OCI-LY3 (cell line): ENCODE measurements at regions not wholly inside any gene's neighbourhood (a gene's known extent, or its start where the extent isn't known, plus 50 kb on each side); places are given as distances from the start of the nearest gene placed in this dataset.

ENCODE experiments used
- H2AFZ ChIP-seq: fragments of 200-600, 300-600 bp; shearing (Covaris generic); 2 replicates; pipeline ENCODE4 v1.6.0; 2014; ENCODE audit warnings: antibody characterized with exemption, low read depth, low read length
- H3K27ac ChIP-seq: fragments of 200-600, 300-600 bp; sonication (generic); 2 replicates; pipeline ENCODE4 v1.5.1; 2014; ENCODE audit warnings: mild to moderate bottlenecking, low read length, moderate library complexity, mixed read lengths
- H3K27me3 ChIP-seq: fragments of 200-600, 300-600 bp; sonication (generic); 2 replicates; pipeline ENCODE4 v1.6.1; 2014; ENCODE audit warnings: low read depth, low read length, mixed read lengths
- H3K36me3 ChIP-seq: fragments of 200-600, 300-600 bp; sonication (generic); replicated peaks from 2 replicates; pipeline ENCODE3; 2014; ENCODE audit warnings: low read depth, low read length, mixed read lengths
- H3K4me1 ChIP-seq: fragments of 300-600, 200-600 bp; sonication (generic); 2 replicates; pipeline ENCODE4 v1.6.1; 2014; ENCODE audit warnings: low read length, mixed read lengths
- H3K4me2 ChIP-seq: fragments of 200-600, 300-600 bp; sonication (generic); 2 replicates; pipeline ENCODE4 v1.6.1; 2014; ENCODE audit warnings: low read length, mixed read lengths
- H3K4me3 ChIP-seq: fragments of 300-600, 200-600 bp; sonication (generic); 2 replicates; pipeline ENCODE4 v1.5.1; 2014; ENCODE audit warnings: antibody characterized with exemption, mild to moderate bottlenecking, low read length, moderate library complexity
- H3K79me2 ChIP-seq: fragments of 300-600, 200-600 bp; shearing (Covaris generic); 2 replicates; pipeline ENCODE4 v1.6.1; 2014; ENCODE audit warnings: mild to moderate bottlenecking, low read length, mixed read lengths
- H3K9ac ChIP-seq: fragments of 300-600, 200-600 bp; shearing (Covaris generic); 2 replicates; pipeline ENCODE4 v1.6.0; 2014; ENCODE audit warnings: mild to moderate bottlenecking, low read length, moderate library complexity
- H3K9me3 ChIP-seq: fragments of 200-600, 300-600 bp; shearing (Covaris generic); 2 replicates; pipeline ENCODE4 v1.6.1; 2014; ENCODE audit warnings: low read length, mixed read lengths; ENCODE audit not compliant: insufficient read depth
- H4K20me1 ChIP-seq: fragments of 200-600, 300-600 bp; sonication (generic); 2 replicates; pipeline ENCODE4 v1.6.1; 2016; ENCODE audit warnings: low read length, mixed read lengths; ENCODE audit not compliant: insufficient read depth
- CTCF ChIP-seq: fragments of 200-600, 300-600 bp; sonication (generic); IDR thresholded peaks from 2 replicates; pipeline ENCODE4 v1.5.1; 2014; ENCODE audit warnings: antibody characterized with exemption, low read length, low read depth
- EZH2phosphoT487 ChIP-seq: fragments of 200-600 bp; shearing (Covaris generic); IDR thresholded peaks from 2 replicates; pipeline ENCODE4 v1.6.1; 2018; ENCODE audit warnings: antibody characterized with exemption, mixed run types, low read depth

DNA sequence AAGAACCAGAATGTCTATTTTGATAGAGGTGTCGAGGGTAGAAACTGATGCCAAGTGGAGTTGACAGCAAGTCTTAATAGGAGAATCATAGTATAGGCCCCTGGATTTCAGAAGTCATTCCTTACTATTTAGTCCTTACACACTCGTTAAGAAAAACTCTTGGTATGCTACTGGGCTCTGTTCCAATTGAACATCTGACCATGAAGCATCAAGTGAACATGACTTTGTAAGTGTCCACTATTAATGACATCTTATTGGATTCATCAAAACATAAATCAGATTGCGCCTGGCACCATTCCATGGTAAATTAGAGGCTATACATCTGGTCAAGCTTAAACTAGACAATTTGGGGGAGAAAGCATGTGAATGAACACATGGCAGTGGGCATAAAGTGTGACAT, 1056.5 kb upstream of the EDIL3 start:
- no peak overlapping the region for H2AFZ ChIP-seq
- H3K27ac ChIP-seq, result no peak overlapping the region
- H3K36me3 ChIP-seq, result no peaks in the 10 kb centered on the region
- H3K27me3 ChIP-seq, result no peaks in the 10 kb centered on the region
- no peak for TF ChIP-seq CTCF
- no peak for TF ChIP-seq EZH2phosphoT487
- H4K20me1 ChIP-seq, result no peaks in the 10 kb centered on the region
- H3K4me3 ChIP-seq, result no peak overlapping the region
- no peak overlapping the region for H3K9ac ChIP-seq
- H3K4me1 ChIP-seq, result no peaks in the 10 kb centered on the region
- H3K79me2 ChIP-seq, result no peaks in the 10 kb centered on the region
- no peaks in the 10 kb centered on the region for H3K9me3 ChIP-seq
- no peak overlapping the region for H3K4me2 ChIP-seq

DNA sequence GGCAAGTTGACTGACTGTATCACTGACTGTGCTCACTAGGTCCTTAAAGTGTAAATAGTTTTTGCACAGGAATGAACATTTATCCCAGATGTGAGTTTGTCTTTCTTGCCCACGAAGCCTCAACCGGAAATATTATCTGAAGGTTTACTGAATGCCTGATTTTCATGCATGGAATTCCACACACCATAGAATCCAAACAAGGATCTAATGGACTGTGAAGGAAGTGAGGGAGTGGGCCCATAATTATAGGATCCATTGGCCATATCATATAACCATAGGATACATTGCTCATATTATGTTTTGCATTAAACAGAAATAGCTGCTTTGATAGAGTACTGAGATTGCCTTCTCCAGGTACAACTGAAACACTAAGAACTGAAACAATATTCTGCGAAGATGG, 1057.2 kb upstream of the EDIL3 start:
- no peaks in the 10 kb centered on the region for H3K27me3 ChIP-seq
- H3K4me1 ChIP-seq, result no peaks in the 10 kb centered on the region
- no peaks in the 10 kb centered on the region for H3K9me3 ChIP-seq
- H3K4me2 ChIP-seq, result no peak overlapping the region
- no peak overlapping the region for H3K27ac ChIP-seq
- H2AFZ ChIP-seq, result no peak overlapping the region
- H3K36me3 ChIP-seq, result no peaks in the 10 kb centered on the region
- no peaks in the 10 kb centered on the region for H3K79me2 ChIP-seq
- H3K4me3 ChIP-seq, result no peak overlapping the region
- no peaks in the 10 kb centered on the region for H4K20me1 ChIP-seq
- no peak overlapping the region for H3K9ac ChIP-seq
- TF ChIP-seq CTCF (no peak), EZH2phosphoT487 (no peak)

DNA sequence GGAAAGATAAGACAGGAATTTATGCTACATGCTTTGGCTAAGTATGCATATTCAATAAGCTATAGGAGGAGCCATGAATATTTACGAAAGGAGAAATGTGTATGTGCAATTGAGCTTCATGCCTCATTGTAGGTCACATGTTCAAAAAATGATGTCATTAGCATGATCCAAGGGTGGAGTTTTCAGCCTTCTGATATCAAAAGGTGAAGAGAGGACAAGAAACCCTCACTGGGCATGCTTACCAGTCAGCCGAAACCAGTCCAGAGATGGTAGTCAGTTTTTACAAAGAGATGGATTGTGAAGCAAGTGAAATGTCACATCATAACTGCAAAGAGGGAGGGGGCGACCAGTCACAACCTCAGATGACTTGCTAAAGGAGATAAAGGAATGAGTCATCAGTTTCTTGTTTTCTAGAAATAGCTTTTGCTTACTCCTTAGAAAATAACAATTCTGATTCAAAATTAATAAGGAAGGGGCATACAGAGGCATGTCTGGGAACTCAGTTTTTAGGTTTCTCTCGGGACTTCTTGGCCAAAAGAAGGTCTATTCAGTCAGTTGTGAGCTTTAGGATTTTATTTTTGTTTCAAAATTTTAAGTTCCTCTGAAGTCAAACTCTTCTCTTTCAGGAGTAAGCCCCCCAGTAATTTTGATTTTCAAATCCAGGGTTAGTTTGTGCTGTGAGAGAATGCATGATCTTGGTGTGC, 1067.8 kb upstream of the EDIL3 start:
- H3K9ac ChIP-seq, result no peak overlapping the region
- no peak overlapping the region for H3K4me3 ChIP-seq
- no peak overlapping the region for H3K27ac ChIP-seq
- no peaks in the 10 kb centered on the region for H3K36me3 ChIP-seq
- no peaks in the 10 kb centered on the region for H3K4me1 ChIP-seq
- no peak overlapping the region for H2AFZ ChIP-seq
- TF ChIP-seq CTCF, result no peak
- no peaks in the 10 kb centered on the region for H3K9me3 ChIP-seq
- H4K20me1 ChIP-seq, result no peaks in the 10 kb centered on the region
- H3K79me2 ChIP-seq, result no peaks in the 10 kb centered on the region
- no peaks in the 10 kb centered on the region for H3K27me3 ChIP-seq
- H3K4me2 ChIP-seq, result no peak overlapping the region

GRCh38 chr5:85453026-85453349, 1068.3 kb upstream of the EDIL3 start:
- no peaks in the 10 kb centered on the region for H4K20me1 ChIP-seq
- no peaks in the 10 kb centered on the region for H3K9me3 ChIP-seq
- no peak overlapping the region for H3K27ac ChIP-seq
- H3K4me1 ChIP-seq, result no peaks in the 10 kb centered on the region
- no peaks in the 10 kb centered on the region for H3K27me3 ChIP-seq
- no peak overlapping the region for H2AFZ ChIP-seq
- no peaks in the 10 kb centered on the region for H3K36me3 ChIP-seq
- TF ChIP-seq EZH2phosphoT487, result no peak
- TF ChIP-seq CTCF, result no peak
- H3K9ac ChIP-seq, result no peak overlapping the region
- no peak overlapping the region for H3K4me3 ChIP-seq
- H3K79me2 ChIP-seq, result no peaks in the 10 kb centered on the region
- H3K4me2 ChIP-seq, result no peak overlapping the region
